GM18868 (cell line): ENCODE measurements at regions not wholly inside any gene's neighbourhood (a gene's known extent, or its start where the extent isn't known, plus 50 kb on each side); places are given as distances from the start of the nearest gene placed in this dataset.

Source experiments
- ATAC-seq: cut with Tn5 transposase; IDR thresholded peaks from one replicate; pipeline ENCODE4 v1.9.1; 2021; ENCODE audit warnings: mild to moderate bottlenecking, moderate library complexity; ENCODE audit not compliant: unreplicated experiment

DNA sequence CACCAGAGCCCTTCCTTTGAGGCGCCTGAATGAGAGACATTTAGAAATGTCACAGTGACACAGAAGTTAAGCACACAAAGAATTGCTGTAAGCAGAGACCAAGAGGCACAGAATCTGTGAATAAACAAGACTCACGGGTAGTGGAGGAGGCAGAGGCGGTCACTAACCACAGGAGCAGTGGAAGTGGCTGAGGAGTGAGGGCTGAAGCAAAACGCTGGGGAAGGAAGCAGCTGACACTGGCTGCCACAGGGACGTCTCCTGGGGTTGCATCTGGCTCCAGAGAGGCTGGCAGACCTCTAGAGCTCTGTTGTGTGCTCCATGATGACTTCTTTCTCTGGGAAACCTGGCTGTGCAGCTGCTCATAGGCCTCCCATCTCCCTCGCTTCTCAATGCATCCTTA, 65.0 kb upstream of the SLC2A12 start:
- ATAC-seq = no peak

DNA sequence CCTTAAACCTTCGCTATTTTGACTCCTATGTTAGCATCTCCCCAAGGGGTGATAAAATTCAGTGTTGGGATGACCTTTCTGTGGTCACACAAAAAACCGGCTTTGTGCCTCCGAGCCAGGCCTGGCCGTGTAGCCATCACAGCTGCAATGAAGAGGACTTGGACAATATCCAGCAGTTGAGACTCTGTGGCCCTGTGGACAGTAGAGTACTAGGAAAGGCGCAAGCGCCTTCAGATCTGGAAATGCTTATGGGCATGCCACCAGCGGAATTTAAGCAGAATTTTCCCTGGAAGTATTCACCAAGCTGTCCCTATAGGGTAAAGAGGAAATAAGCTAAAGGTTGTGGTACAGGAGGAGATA, 63.3 kb upstream of the SLC2A12 start:
- ATAC-seq = no peak

DNA sequence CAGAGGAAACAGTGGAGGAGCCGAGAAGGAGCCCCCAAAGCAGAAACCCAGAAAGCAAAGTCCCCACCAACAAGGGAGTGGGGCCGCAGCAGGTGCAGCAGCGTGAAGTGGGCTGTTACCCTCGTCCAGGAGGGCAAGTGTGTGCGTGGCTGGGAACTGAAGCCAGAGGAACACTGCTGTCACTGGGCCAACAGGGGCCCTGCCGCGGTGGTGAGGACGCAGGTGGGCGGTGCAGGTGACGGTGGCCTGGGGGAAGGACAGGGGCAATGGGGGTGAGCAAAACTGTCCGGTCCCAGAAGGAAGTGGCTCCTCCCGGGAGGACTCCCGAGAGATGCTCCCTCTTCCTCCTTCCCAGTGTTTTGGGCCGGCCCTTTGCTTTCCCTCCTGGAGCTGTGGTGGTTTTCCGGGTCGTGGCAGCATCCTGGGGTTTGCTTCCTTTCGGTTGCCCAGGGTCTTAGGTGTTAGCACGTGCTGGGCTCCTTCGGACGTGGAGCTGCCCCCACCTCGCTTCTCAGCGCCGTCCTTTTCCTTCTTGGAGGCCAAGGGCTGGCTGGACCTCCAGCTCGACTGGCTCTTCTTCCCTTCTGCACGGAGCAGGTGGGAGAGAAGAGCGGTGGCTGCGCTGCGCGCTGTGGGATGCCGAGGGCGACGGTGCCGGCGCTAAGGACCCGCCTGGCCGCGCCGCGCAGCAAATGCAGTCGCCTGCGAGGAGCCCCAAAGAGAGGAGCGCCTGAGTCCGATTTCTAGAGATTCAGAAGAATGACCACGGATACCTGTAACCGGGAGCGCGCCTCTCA, 62.7 kb upstream of the SLC2A12 start:
- no peak for ATAC-seq

DNA sequence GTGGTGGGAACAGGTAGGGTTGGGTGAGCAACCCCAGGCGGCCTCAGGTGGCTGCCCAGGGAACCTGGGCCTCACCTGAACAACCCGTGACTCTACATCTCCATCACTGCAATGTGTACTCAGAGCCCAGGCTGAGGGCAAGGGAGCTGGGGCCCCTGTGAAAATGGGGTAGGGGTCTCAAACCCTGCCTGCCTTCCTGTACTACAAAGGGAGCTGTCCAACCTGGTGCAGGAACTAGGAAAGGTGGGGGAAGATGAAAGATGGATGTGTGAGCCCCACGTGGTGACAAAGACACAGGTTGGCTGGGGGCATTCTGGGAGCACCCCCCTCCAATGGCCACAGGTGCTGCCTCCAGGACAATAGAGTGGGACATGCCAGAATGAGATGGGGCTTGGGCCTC, 62.1 kb upstream of the SLC2A12 start:
- no peak for ATAC-seq

DNA sequence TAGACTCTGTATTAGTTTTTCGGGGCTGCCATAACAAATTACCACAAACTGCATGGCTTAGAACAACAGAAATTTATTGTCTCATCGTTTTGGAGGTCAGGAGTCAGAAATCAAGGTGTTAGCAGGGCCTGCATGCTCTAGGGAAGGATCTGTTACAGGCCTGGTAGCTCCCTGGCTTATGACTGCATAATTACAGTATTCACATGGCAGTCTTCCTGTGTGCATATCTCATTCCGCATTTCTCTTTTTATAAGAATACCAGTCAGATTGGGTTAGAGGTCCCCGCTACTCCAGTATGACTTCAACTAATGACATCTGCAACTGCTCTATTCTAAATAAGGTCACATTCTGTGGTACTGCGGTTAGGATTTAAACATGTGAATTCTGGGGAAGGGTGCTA, 59.3 kb upstream of the SLC2A12 start:
- no peak for ATAC-seq

DNA sequence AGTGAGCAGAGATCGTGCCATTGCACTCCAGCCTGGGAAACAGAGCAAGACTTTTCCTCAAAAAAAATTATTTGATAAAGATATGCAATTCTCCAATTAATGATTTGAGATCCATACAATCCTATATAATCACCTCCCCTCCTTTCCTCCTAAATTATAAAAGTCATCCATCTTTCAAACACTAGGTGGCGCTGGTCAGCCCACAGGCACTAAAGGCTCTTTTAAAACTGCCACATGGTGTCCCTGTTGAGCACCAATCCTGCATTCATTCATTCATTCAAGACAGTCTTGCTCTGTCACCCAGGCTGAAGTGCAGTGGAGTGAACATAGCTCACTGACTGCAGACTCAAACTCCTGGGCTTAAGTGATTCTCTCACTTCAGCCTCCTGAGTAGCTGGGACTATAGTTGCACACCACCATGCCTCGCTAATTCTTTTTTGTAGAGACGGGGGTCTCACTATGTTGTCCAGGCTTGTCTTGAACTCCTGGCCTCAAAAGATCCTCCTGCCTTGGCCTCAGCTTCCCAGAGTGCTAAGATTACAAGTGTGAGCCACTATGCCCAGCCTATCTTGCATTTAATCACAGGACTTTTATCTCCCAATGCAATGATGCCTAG, 58.7 kb upstream of the SLC2A12 start:
- ATAC-seq = peak; percentile 59

DNA sequence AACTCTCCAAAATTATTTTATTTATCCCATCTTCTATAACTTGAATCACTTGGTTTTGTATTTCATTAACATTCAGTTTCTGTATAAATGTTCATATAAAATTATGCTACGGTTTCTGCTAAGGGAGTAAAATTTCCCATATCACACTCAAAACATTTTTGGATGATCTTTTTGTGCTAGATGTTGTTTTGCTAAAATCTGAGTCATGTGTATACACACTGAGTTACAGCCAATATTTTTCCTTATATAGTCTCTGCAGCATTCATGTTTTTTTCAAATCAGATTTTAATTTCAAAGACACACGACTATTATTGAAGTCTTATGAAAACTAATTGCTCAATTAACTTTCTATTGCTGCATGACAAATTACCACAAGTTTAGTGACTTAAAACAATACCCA, 54.3 kb upstream of the SLC2A12 start:
- no peak for ATAC-seq

DNA sequence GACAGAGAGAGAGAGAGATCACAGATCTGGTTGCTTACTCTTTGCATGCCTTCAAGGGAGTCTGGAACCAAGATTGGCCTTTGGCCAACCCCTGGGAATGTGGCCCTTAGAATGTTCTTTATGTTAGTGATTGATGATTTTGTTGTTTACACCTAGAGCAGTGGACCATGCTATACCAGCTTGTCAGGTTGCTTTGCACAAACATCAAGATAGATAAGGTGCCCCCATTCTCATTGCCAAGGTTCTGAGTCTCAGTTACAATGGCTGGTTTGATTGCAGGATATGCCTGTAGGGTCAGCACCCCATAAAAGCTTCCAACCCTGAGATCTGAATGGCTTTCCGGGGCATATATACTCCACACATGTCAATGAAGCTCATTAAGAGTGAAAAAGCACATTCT, 53.5 kb upstream of the SLC2A12 start:
- ATAC-seq = no peak

DNA sequence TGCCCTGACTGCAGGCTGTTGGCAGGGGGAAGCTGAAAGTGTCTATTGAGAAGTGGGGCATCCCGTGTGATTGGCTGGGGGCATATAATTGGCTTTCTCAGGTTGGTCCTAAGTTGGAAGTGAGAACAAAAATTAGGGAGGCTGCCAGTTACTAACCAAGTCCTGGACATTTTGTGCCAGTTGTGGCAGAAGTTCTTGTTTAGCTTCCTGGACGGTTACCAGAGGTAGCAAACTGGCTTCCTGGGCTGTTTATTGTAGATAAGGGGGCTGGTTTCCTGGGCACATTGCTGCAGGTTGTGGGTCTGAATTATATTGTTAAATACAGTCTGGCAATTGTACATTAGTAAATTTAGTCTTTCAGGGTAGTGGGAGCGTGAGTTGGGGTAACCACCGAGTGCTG, 50.6 kb upstream of the SLC2A12 start:
- ATAC-seq = no peak
